ENCODE measurements at regions not wholly inside any gene's neighbourhood (a gene's known extent, or its start where the extent isn't known, plus 50 kb on each side); places are given as distances from the start of the nearest gene placed in this dataset.

GRCh38 chr3:99249627-99250026, 348.1 kb upstream of the DCBLD2 start:
- H3K4me3 Mint-ChIP-seq, result no peak overlapping the region
- H3K4me2 ChIP-seq, result no peak overlapping the region
- H3K36me3 ChIP-seq, result no peaks in the 10 kb centered on the region
- no peaks in the 10 kb centered on the region for H4K20me1 ChIP-seq (ENCODE audit: low read depth)
- H3K4me3 ChIP-seq, result no peak overlapping the region
- peaks cover 2% of the 10 kb centered on the region for H3K27me3 Mint-ChIP-seq (ENCODE audit: insufficient read depth, low read depth)
- no peak overlapping the region for H3K27ac ChIP-seq
- H3K79me2 ChIP-seq (ENCODE audit: low read depth), result no peaks in the 10 kb centered on the region
- H2AFZ ChIP-seq (replicated peaks), result no peak overlapping the region
- no peaks in the 10 kb centered on the region for H3K9me3 Mint-ChIP-seq
- no peaks in the 10 kb centered on the region for H3K9me3 ChIP-seq (ENCODE audit: low read depth)
- no peaks in the 10 kb centered on the region for H3K4me1 ChIP-seq
- H3K27ac Mint-ChIP-seq, result no peak overlapping the region
- peaks cover 3% of the 10 kb centered on the region for H3K4me1 Mint-ChIP-seq
- H3F3A ChIP-seq (ENCODE audit: low read depth), result no peaks in the 10 kb centered on the region
- TF ChIP-seq CTCF (IDR thresholded peaks at IDR 0.05), result no peak
- no peak for TF ChIP-seq EZH2phosphoT487 (IDR thresholded peaks at IDR 0.05)
- TF ChIP-seq EZH2 (IDR thresholded peaks at IDR 0.05), result no peak
- no peaks in the 10 kb centered on the region for H3K36me3 Mint-ChIP-seq
- no peaks in the 10 kb centered on the region for H3K27me3 ChIP-seq
- no peak overlapping the region for H3K9ac ChIP-seq
- no peak for DNase-seq (ENCODE audit: low spot score)

GRCh38 chr3:99248913-99249312, 347.4 kb upstream of the DCBLD2 start:
- Histone ChIP-seq H3K27ac (no peak overlapping the region), H3K27me3 (no peaks in the 10 kb centered on the region), H3K4me1 (no peaks in the 10 kb centered on the region), H4K20me1 (ENCODE audit: low read depth) (no peaks in the 10 kb centered on the region), H3K9ac (no peak overlapping the region), H3K4me2 (no peak overlapping the region), H3K9me3 (ENCODE audit: low read depth) (no peaks in the 10 kb centered on the region), H3K4me3 (no peak overlapping the region), H3K79me2 (ENCODE audit: low read depth) (no peaks in the 10 kb centered on the region), H3F3A (ENCODE audit: low read depth) (no peaks in the 10 kb centered on the region), H3K36me3 (no peaks in the 10 kb centered on the region), H2AFZ (replicated peaks) (no peak overlapping the region)
- H3K4me1 Mint-ChIP-seq, result peaks cover 2% of the 10 kb centered on the region
- no peaks in the 10 kb centered on the region for H3K36me3 Mint-ChIP-seq
- no peaks in the 10 kb centered on the region for H3K9me3 Mint-ChIP-seq
- H3K4me3 Mint-ChIP-seq, result no peak overlapping the region
- no peak overlapping the region for H3K27ac Mint-ChIP-seq
- peaks cover 2% of the 10 kb centered on the region for H3K27me3 Mint-ChIP-seq (ENCODE audit: insufficient read depth, low read depth)
- DNase-seq (ENCODE audit: low spot score), result no peak
- TF ChIP-seq EZH2phosphoT487 (IDR thresholded peaks at IDR 0.05), result no peak

GRCh38 chr3:99248130-99248529, 346.6 kb upstream of the DCBLD2 start:
- Histone ChIP-seq H2AFZ (replicated peaks) (no peak overlapping the region), H3K36me3 (no peaks in the 10 kb centered on the region), H3K9me3 (ENCODE audit: low read depth) (no peaks in the 10 kb centered on the region), H3K4me2 (no peak overlapping the region), H3K79me2 (ENCODE audit: low read depth) (no peaks in the 10 kb centered on the region), H3K9ac (no peak overlapping the region), H3F3A (ENCODE audit: low read depth) (no peaks in the 10 kb centered on the region), H4K20me1 (ENCODE audit: low read depth) (no peaks in the 10 kb centered on the region), H3K4me3 (no peak overlapping the region), H3K27ac (no peak overlapping the region), H3K27me3 (no peaks in the 10 kb centered on the region), H3K4me1 (no peaks in the 10 kb centered on the region)
- Mint-ChIP-seq H3K4me3 (no peak overlapping the region), H3K4me1 (no peaks in the 10 kb centered on the region), H3K27me3 (ENCODE audit: insufficient read depth, low read depth) (peaks cover 2% of the 10 kb centered on the region), H3K36me3 (no peaks in the 10 kb centered on the region), H3K9me3 (no peaks in the 10 kb centered on the region), H3K27ac (no peak overlapping the region)
- TF ChIP-seq CTCF (IDR thresholded peaks at IDR 0.05), result no peak
- no peak for TF ChIP-seq EZH2phosphoT487 (IDR thresholded peaks at IDR 0.05)
- no peak for TF ChIP-seq EZH2 (IDR thresholded peaks at IDR 0.05)
- no peak for DNase-seq (ENCODE audit: low spot score)

- Histone ChIP-seq H3K27me3 (no peaks in the 10 kb centered on the region), H2AFZ (replicated peaks) (no peak overlapping the region), H3K9ac (no peak overlapping the region), H3K4me1 (peaks cover 3% of the 10 kb centered on the region), H3F3A (ENCODE audit: low read depth) (no peaks in the 10 kb centered on the region), H3K4me2 (no peak overlapping the region), H3K79me2 (ENCODE audit: low read depth) (no peaks in the 10 kb centered on the region), H3K36me3 (no peaks in the 10 kb centered on the region), H4K20me1 (ENCODE audit: low read depth) (no peaks in the 10 kb centered on the region), H3K9me3 (ENCODE audit: low read depth) (no peaks in the 10 kb centered on the region), H3K4me3 (no peak overlapping the region), H3K27ac (no peak overlapping the region)
- Mint-ChIP-seq H3K36me3 (no peaks in the 10 kb centered on the region), H3K4me3 (no peak overlapping the region), H3K9me3 (no peaks in the 10 kb centered on the region), H3K4me1 (no peaks in the 10 kb centered on the region), H3K27me3 (ENCODE audit: insufficient read depth, low read depth) (peaks cover 2% of the 10 kb centered on the region), H3K27ac (no peak overlapping the region)
- DNase-seq (ENCODE audit: low spot score), result no peak
- TF ChIP-seq EZH2phosphoT487 (IDR thresholded peaks at IDR 0.05) (no peak), CTCF (IDR thresholded peaks at IDR 0.05) (no peak), EZH2 (IDR thresholded peaks at IDR 0.05) (no peak)
Measured at GRCh38 chr3:99246010-99246654, 344.6 kb upstream of the DCBLD2 start.

All from neural progenitor cell (in vitro differentiated cells).